Transverse colon (tissue), 4 donors: ENCODE measurements at regions not wholly inside any gene's neighbourhood (a gene's known extent, or its start where the extent isn't known, plus 50 kb on each side); places are given as distances from the start of the nearest gene placed in this dataset.

Source experiments
- DNase-seq: peaks from one replicate; pipeline ENCODE4 v3.0.0-alpha.2; 2019
- H3K27ac ChIP-seq, 4 donors: fragments of 200-600 bp; sonication (generic); 2 replicates each; pipeline ENCODE4 v1.5.1; 2016 to 2018; ENCODE audit warnings: inconsistent platforms in 4 of 4
- H3K27me3 ChIP-seq: fragments of 200-600 bp; sonication (generic); 2 replicates; pipeline ENCODE4 v1.5.1; 2017; ENCODE audit warnings: inconsistent platforms
- H3K36me3 ChIP-seq, 4 donors: fragments of 200-600 bp; sonication (generic); 2 replicates each; pipeline ENCODE4 v1.5.1; 2017 to 2019; ENCODE audit warnings: inconsistent platforms in 4 of 4
- H3K4me1 ChIP-seq, 4 donors: fragments of 200-600 bp; sonication (generic); 2 replicates each; pipeline ENCODE4 v1.5.1; 2017 to 2020; ENCODE audit warnings: inconsistent platforms in 4 of 4
- H3K4me3 ChIP-seq, 4 donors: fragments of 200-600 bp; sonication (generic); 1 replicate in 1 of 4; 2 replicates in 3 of 4; pipeline versions ENCODE4 v1.5.1 to v1.6.1; 2017 to 2019; ENCODE audit warnings: inconsistent platforms in 4 of 4
- H3K9me3 ChIP-seq, 2 donors: fragments of 200-600 bp; sonication (generic); 2 replicates each; pipeline ENCODE4 v1.5.1; 2017 to 2019; ENCODE audit warnings: inconsistent platforms in 2 of 2
- CTCF ChIP-seq, 5 experiments: fragments of 200-600 bp in 3 of 5; fragments of 450-650 bp in 2 of 5; sonication (generic) in 3 of 5; IDR thresholded peaks; 1 replicate in 2 of 5; 2 replicates in 3 of 5; pipeline ENCODE4 v1.5.1; 2016 to 2017; ENCODE audit warnings: antibody characterized with exemption in 5 of 5, inconsistent platforms in 3 of 5, mild to moderate bottlenecking in 2 of 5, moderate library complexity in 1 of 5
- EP300 ChIP-seq: sonication (generic); formaldehyde crosslinking; IDR thresholded peaks from one replicate; pipeline ENCODE4 v1.6.1; 2017; ENCODE audit warnings: antibody characterized with exemption, low read depth
- POLR2A ChIP-seq: fragments of 450-650 bp; IDR thresholded peaks from one replicate; pipeline ENCODE4 v1.6.1; 2016; ENCODE audit warnings: antibody characterized with exemption, mild to moderate bottlenecking, moderate library complexity
- POLR2AphosphoS5 ChIP-seq, 3 donors: sonication (generic); formaldehyde crosslinking; IDR thresholded peaks; one replicate each; pipeline ENCODE4 v1.6.1; 2016; ENCODE audit warnings: antibody characterized with exemption in 3 of 3
- WGBS, 2 donors: methylation state at CpG; one replicate each; pipeline ENCODE4 v1.1.5; 2018; ENCODE audit warnings: low coverage in 1 of 2; 5-methylcytosine and 5-hydroxymethylcytosine counted together
- in situ Hi-C, 4 donors: fragments of 200-750 bp; cut with MboI; loops; one replicate each; pipeline versions ENCODE4 v1.15.0 to v1.15.1; 2017; ENCODE audit warnings: low sequenced_read_pairs in 3 of 4, low pct_ligation_motif_present in 1 of 4, low pct_unique_long_range_greater_than_20kb in 1 of 4
- intact Hi-C: fragments of 100-400 bp; cut with DNase I; formaldehyde crosslinking; loops from one replicate; pipeline ENCODE4 v1.15.1; 2023; ENCODE audit warnings: low total_unique reads

GRCh38 chr2:144154205-144154604 lies 365.7 kb downstream of the ZEB2 start:
- no peak for DNase-seq

GRCh38 chr2:144152817-144153271 lies 367.1 kb downstream of the ZEB2 start:
- no peak for DNase-seq
- H3K27ac ChIP-seq, result no peak overlapping the region
- H3K4me1 ChIP-seq, result no peaks in the 10 kb centered on the region
- H3K4me3 ChIP-seq, result no peak overlapping the region
- H3K36me3 ChIP-seq, result no peaks in the 10 kb centered on the region
- H3K9me3 ChIP-seq, result no peaks in the 10 kb centered on the region
- H3K27me3 ChIP-seq, result no peaks in the 10 kb centered on the region
- intact Hi-C loops, result no loop called here
- 62% methylated on average over 5 of the region's 5 CpGs for WGBS, 2 donors
- TF ChIP-seq EP300, result no peak
- no peak for TF ChIP-seq CTCF (IDR thresholded peaks at IDR 0.05)
- TF ChIP-seq POLR2AphosphoS5 (IDR thresholded peaks at IDR 0.05), result no peak
- TF ChIP-seq POLR2A, result no peak
- in situ Hi-C loops, result no loop called here

More at GRCh38 chr2:144154205-144154604, 365.7 kb downstream of the ZEB2 start:
- Histone ChIP-seq H3K27ac (no peak overlapping the region), H3K27me3 (no peaks in the 10 kb centered on the region), H3K9me3 (no peaks in the 10 kb centered on the region), H3K4me1 (no peaks in the 10 kb centered on the region), H3K36me3 (no peaks in the 10 kb centered on the region), H3K4me3 (no peak overlapping the region)
- WGBS, 2 donors, result 84 to 94% methylated on average over 2 of the region's 2 CpGs
- intact Hi-C loops, result no loop called here
- TF ChIP-seq EP300 (no peak), CTCF (IDR thresholded peaks at IDR 0.05) (no peak), POLR2A (no peak), POLR2AphosphoS5 (IDR thresholded peaks at IDR 0.05) (no peak)
- in situ Hi-C loops, result no loop called here

GRCh38 chr2:144151851-144152250 lies 368.1 kb downstream of the ZEB2 start:
- intact Hi-C loops (no loop called here), in situ Hi-C loops (no loop called here)
- WGBS, 2 donors, result 69 to 77% methylated on average over 2 of the region's 2 CpGs

GRCh38 chr2:144151405-144151804 lies 368.5 kb downstream of the ZEB2 start:
- Histone ChIP-seq H3K9me3 (no peaks in the 10 kb centered on the region), H3K4me1 (no peaks in the 10 kb centered on the region), H3K4me3 (no peak overlapping the region), H3K27me3 (no peaks in the 10 kb centered on the region), H3K36me3 (no peaks in the 10 kb centered on the region), H3K27ac (no peak overlapping the region)
- TF ChIP-seq CTCF (IDR thresholded peaks at IDR 0.05), result no peak
- no peak for TF ChIP-seq POLR2AphosphoS5 (IDR thresholded peaks at IDR 0.05)
- no peak for TF ChIP-seq EP300
- no peak for TF ChIP-seq POLR2A
- WGBS, 2 donors, result 91 to 100% methylated on average over 1 of the region's 1 CpG
- intact Hi-C loops, result no loop called here
- in situ Hi-C loops, result no loop called here
- no peak for DNase-seq

More at GRCh38 chr2:144151851-144152250, 368.1 kb downstream of the ZEB2 start:
- H3K36me3 ChIP-seq, result no peaks in the 10 kb centered on the region
- no peak overlapping the region for H3K27ac ChIP-seq
- no peak for TF ChIP-seq EP300
- H3K4me3 ChIP-seq, result no peak overlapping the region
- H3K9me3 ChIP-seq, result no peaks in the 10 kb centered on the region
- no peaks in the 10 kb centered on the region for H3K27me3 ChIP-seq
- no peak for DNase-seq
- H3K4me1 ChIP-seq, result no peaks in the 10 kb centered on the region

GRCh38 chr2:144147356-144147755 lies 372.6 kb downstream of the ZEB2 start:
- no peak for TF ChIP-seq CTCF (IDR thresholded peaks at IDR 0.05)
- H3K36me3 ChIP-seq, result no peaks in the 10 kb centered on the region
- DNase-seq, result no peak
- no peaks in the 10 kb centered on the region for H3K27me3 ChIP-seq
- in situ Hi-C loops, result no loop called here
- intact Hi-C loops, result no loop called here
- 89 to 93% methylated on average over 2 of the region's 2 CpGs for WGBS, 2 donors
- no peak overlapping the region for H3K4me3 ChIP-seq
- H3K9me3 ChIP-seq, result no peaks in the 10 kb centered on the region
- H3K4me1 ChIP-seq, result peaks cover 0 to 5% (median 0%) of the 10 kb centered on the region in 4 donors
- no peak overlapping the region for H3K27ac ChIP-seq
